HEK293 (cell line): ENCODE measurements at regions not wholly inside any gene's neighbourhood (a gene's known extent, or its start where the extent isn't known, plus 50 kb on each side); places are given as distances from the start of the nearest gene placed in this dataset.
"Not testable (repeated sequence)": the region's sequence is repeated elsewhere in the genome, so short reads cannot be mapped to it uniquely, and the experiment has no call there.

Experiments
- TF ChIP-seq, protein P1 (sequence below): fragments of 450-650 bp; formaldehyde crosslinking; optimal IDR thresholded peaks from 2 replicates; pipeline ENCODE3; 2016; ENCODE audit warnings: missing biosample characterization, mild to moderate bottlenecking, missing genetic modification characterization
- TF ChIP-seq, protein P2 (sequence below): fragments of 450-650 bp; formaldehyde crosslinking; IDR thresholded peaks from 2 replicates; pipeline ENCODE4 v1.5.1; 2016; ENCODE audit warnings: missing biosample characterization, missing genetic modification characterization
- TF ChIP-seq, protein P3 (sequence below): fragments of 450-650 bp; formaldehyde crosslinking; IDR thresholded peaks from 2 replicates; pipeline ENCODE4 v1.5.1; 2017; ENCODE audit warnings: missing biosample characterization, missing genetic modification characterization

DNA sequence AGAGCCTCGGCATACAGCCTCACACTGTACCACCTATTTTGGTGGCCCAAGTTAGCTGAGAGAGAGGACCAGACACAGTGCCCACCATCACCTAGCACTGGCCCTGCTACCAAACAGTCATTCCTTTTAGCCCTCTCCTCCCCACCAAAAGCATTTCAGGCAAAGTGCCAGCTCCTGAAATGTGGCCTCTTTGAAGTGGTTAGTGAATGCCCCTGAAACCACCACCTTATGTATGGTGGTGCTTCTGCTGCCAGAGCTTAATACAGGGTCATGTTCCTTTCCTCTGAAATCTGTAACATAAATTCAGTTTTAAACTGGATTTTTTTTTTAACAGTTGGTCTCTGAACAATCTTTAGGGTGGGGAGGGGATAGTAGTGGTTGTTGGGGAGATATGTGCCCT is 91.0 kb upstream of the IKBKE start:
- TF ChIP-seq, protein P1, sequence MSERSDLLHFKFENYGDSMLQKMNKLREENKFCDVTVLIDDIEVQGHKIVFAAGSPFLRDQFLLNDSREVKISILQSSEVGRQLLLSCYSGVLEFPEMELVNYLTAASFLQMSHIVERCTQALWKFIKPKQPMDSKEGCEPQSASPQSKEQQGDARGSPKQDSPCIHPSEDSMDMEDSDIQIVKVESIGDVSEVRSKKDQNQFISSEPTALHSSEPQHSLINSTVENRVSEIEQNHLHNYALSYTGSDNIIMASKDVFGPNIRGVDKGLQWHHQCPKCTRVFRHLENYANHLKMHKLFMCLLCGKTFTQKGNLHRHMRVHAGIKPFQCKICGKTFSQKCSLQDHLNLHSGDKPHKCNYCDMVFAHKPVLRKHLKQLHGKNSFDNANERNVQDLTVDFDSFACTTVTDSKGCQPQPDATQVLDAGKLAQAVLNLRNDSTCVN (tag by site-specific recombination), result not testable (repeated sequence)
- TF ChIP-seq, protein P2, sequence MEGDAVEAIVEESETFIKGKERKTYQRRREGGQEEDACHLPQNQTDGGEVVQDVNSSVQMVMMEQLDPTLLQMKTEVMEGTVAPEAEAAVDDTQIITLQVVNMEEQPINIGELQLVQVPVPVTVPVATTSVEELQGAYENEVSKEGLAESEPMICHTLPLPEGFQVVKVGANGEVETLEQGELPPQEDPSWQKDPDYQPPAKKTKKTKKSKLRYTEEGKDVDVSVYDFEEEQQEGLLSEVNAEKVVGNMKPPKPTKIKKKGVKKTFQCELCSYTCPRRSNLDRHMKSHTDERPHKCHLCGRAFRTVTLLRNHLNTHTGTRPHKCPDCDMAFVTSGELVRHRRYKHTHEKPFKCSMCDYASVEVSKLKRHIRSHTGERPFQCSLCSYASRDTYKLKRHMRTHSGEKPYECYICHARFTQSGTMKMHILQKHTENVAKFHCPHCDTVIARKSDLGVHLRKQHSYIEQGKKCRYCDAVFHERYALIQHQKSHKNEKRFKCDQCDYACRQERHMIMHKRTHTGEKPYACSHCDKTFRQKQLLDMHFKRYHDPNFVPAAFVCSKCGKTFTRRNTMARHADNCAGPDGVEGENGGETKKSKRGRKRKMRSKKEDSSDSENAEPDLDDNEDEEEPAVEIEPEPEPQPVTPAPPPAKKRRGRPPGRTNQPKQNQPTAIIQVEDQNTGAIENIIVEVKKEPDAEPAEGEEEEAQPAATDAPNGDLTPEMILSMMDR (tag by site-specific recombination), result not testable (repeated sequence)
- TF ChIP-seq, protein P3, sequence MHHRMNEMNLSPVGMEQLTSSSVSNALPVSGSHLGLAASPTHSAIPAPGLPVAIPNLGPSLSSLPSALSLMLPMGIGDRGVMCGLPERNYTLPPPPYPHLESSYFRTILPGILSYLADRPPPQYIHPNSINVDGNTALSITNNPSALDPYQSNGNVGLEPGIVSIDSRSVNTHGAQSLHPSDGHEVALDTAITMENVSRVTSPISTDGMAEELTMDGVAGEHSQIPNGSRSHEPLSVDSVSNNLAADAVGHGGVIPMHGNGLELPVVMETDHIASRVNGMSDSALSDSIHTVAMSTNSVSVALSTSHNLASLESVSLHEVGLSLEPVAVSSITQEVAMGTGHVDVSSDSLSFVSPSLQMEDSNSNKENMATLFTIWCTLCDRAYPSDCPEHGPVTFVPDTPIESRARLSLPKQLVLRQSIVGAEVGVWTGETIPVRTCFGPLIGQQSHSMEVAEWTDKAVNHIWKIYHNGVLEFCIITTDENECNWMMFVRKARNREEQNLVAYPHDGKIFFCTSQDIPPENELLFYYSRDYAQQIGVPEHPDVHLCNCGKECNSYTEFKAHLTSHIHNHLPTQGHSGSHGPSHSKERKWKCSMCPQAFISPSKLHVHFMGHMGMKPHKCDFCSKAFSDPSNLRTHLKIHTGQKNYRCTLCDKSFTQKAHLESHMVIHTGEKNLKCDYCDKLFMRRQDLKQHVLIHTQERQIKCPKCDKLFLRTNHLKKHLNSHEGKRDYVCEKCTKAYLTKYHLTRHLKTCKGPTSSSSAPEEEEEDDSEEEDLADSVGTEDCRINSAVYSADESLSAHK (tag by site-specific recombination), result not testable (repeated sequence)
